PC-3 (cell line): ENCODE measurements at regions not wholly inside any gene's neighbourhood (a gene's known extent, or its start where the extent isn't known, plus 50 kb on each side); places are given as distances from the start of the nearest gene placed in this dataset.
A peak's percentile ranks its signal among the peaks of the same experiment; 100 is the strongest.

ENCODE experiments used
- ATAC-seq: fragments of 200-7000 bp; cut with Tn5 transposase; 2 replicates; pipeline ENCODE4 v1.9.1; 2020; ENCODE audit warnings: mild to moderate bottlenecking, moderate library complexity
- BruUV-seq: library from RNA; stranded (reverse); fragments of 400-500 nt; replicated peaks from 2 replicates; lab custom pipeline; 2021; lab: Mats Ljungman, UMichigan
- CTCF ChIA-PET: fragments of 300-600 bp; sonication (Branson Sonifier 250); formaldehyde crosslinking; loops from one replicate; lab custom pipeline; 2022; ENCODE audit warnings: antibody characterized with exemption; lab: Charles Lee
- POLR2A ChIA-PET: fragments of 300-600 bp; sonication (Branson Sonifier 250); formaldehyde crosslinking; loops from one replicate; lab custom pipeline; 2022; ENCODE audit warnings: antibody characterized with exemption; ENCODE audit not compliant: unreplicated experiment; lab: Charles Lee
- DNase-seq: peaks from one replicate; pipeline ENCODE4 v3.0.0-alpha.2; 2015
- H2AFZ ChIP-seq: fragments of 300-600 bp; sonication (generic); 2 replicates; pipeline ENCODE4 v1.6.0; 2016; ENCODE audit warnings: antibody characterized with exemption, low read length
- H3F3A ChIP-seq: fragments of 300-600 bp; sonication (generic); one replicate; pipeline ENCODE4 v1.6.0; 2017; ENCODE audit warnings: antibody characterized with exemption, low read length, control low read depth, mild to moderate bottlenecking; ENCODE audit not compliant: unreplicated experiment
- H3K27ac ChIP-seq: fragments of 300-600 bp; sonication (generic); 2 replicates; pipeline ENCODE4 v1.5.1; 2016; ENCODE audit warnings: mild to moderate bottlenecking, low read length
- H3K27me3 ChIP-seq: fragments of 300-600 bp; sonication (generic); 2 replicates; pipeline ENCODE4 v1.6.1; 2016; ENCODE audit warnings: low read length, mixed read lengths
- H3K36me3 ChIP-seq: fragments of 300-600 bp; sonication (generic); 2 replicates; pipeline ENCODE4 v1.6.1; 2016; ENCODE audit warnings: low read depth, mixed run types, low read length, mixed read lengths
- H3K4me1 ChIP-seq: fragments of 300-600 bp; sonication (generic); 2 replicates; pipeline ENCODE4 v1.5.1; 2016; ENCODE audit warnings: low read length; ENCODE audit not compliant: insufficient read depth
- H3K4me2 ChIP-seq: fragments of 300-600 bp; sonication (generic); 2 replicates; pipeline ENCODE4 v1.6.0; 2016; ENCODE audit warnings: low read length
- H3K4me3 ChIP-seq: fragments of 300-600 bp; sonication (generic); 2 replicates; pipeline ENCODE4 v1.5.1; 2016; ENCODE audit warnings: mild to moderate bottlenecking, low read length, mixed read lengths
- H3K79me2 ChIP-seq: fragments of 300-600 bp; sonication (generic); 2 replicates; pipeline ENCODE4 v1.6.1; 2017; ENCODE audit warnings: low read length, mixed read lengths
- H3K9ac ChIP-seq: fragments of 300-600 bp; sonication (generic); 2 replicates; pipeline ENCODE4 v1.6.0; 2016; ENCODE audit warnings: mild to moderate bottlenecking, low read length
- H3K9me2 ChIP-seq: fragments of 300-600 bp; sonication (generic); replicated peaks from 2 replicates; pipeline ENCODE4 v1.6.1; 2016; ENCODE audit warnings: mixed run types, low read length, mixed read lengths
- H3K9me3 ChIP-seq: fragments of 300-600 bp; sonication (generic); 2 replicates; pipeline ENCODE4 v1.6.1; 2016; ENCODE audit warnings: low read length, mixed read lengths
- H4K20me1 ChIP-seq: fragments of 300-600 bp; sonication (generic); 2 replicates; pipeline ENCODE4 v1.6.1; 2016; ENCODE audit warnings: low read length, mixed read lengths
- EZH2 ChIP-seq: fragments of 300-600 bp; sonication (generic); IDR thresholded peaks from one replicate; pipeline ENCODE4 v1.6.1; 2017; ENCODE audit warnings: antibody characterized with exemption, mild to moderate bottlenecking, low read length; ENCODE audit not compliant: unreplicated experiment
- EZH2phosphoT487 ChIP-seq: fragments of 300-600 bp; sonication (generic); IDR thresholded peaks from 2 replicates; pipeline ENCODE4 v1.6.1; 2018; ENCODE audit warnings: mild to moderate bottlenecking, antibody characterized with exemption, low read length, borderline replicate concordance
- intact Hi-C: fragments of 100-400 bp; cut with micrococcal nuclease; formaldehyde crosslinking; loops from 2 replicates; pipeline ENCODE4 v1.9.0; 2023
- TF ChIP-seq, protein P1 (sequence below): fragments of 300-600 bp; sonication (generic); conservative IDR thresholded peaks from 2 replicates; pipeline ENCODE4 v1.5.1; 2017; ENCODE audit warnings: antibody characterized with exemption, low read depth, mild to moderate bottlenecking, low read length

- Histone ChIP-seq H2AFZ (no peak overlapping the region), H3K9me2 (no peaks in the 10 kb centered on the region), H4K20me1 (no peaks in the 10 kb centered on the region), H3K4me3 (no peak overlapping the region), H3F3A (no peaks in the 10 kb centered on the region), H3K4me1 (no peaks in the 10 kb centered on the region), H3K27ac (no peak overlapping the region), H3K36me3 (no peaks in the 10 kb centered on the region), H3K9me3 (peaks cover 6% of the 10 kb centered on the region; the same call in 1 of the 2 replicates), H3K4me2 (no peak overlapping the region), H3K27me3 (no peaks in the 10 kb centered on the region), H3K79me2 (no peaks in the 10 kb centered on the region), H3K9ac (no peak overlapping the region)
- BruUV-seq: no TSS peak
- ChIA-PET CTCF (no interaction called here), POLR2A (no interaction called here)
- intact Hi-C loops: no loop called here
- TF ChIP-seq EZH2phosphoT487 (no peak), EZH2 (no peak)
- TF ChIP-seq, protein P1, sequence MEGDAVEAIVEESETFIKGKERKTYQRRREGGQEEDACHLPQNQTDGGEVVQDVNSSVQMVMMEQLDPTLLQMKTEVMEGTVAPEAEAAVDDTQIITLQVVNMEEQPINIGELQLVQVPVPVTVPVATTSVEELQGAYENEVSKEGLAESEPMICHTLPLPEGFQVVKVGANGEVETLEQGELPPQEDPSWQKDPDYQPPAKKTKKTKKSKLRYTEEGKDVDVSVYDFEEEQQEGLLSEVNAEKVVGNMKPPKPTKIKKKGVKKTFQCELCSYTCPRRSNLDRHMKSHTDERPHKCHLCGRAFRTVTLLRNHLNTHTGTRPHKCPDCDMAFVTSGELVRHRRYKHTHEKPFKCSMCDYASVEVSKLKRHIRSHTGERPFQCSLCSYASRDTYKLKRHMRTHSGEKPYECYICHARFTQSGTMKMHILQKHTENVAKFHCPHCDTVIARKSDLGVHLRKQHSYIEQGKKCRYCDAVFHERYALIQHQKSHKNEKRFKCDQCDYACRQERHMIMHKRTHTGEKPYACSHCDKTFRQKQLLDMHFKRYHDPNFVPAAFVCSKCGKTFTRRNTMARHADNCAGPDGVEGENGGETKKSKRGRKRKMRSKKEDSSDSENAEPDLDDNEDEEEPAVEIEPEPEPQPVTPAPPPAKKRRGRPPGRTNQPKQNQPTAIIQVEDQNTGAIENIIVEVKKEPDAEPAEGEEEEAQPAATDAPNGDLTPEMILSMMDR: no peak
- no peak for ATAC-seq
- DNase-seq: no peak
Measured at GRCh38 chr7:52695973-52696595, 339.3 kb upstream of the POM121L12 start.

DNA sequence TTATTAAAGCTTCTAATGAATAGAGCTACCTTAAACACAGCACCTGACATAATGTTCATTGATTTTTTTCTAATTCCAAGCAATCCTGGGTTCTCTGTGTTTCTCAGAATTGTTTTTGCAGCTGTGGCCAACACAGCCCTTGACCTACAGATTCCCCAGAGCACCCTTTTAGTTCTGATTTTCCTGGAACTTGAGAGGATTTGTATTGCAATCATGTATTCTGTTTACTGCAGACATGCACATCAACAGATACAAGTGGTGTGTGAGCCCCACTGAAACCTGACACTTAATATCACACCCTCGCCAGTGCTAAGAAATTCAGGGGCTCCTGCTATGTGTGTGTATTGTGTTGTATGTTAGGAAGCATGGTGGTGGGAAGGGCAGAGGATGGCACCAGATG lies 344.2 kb upstream of the POM121L12 start:
- CTCF ChIA-PET: no interaction called here
- Histone ChIP-seq H3K27me3 (no peaks in the 10 kb centered on the region), H3K79me2 (no peaks in the 10 kb centered on the region), H3K36me3 (no peaks in the 10 kb centered on the region), H2AFZ (no peak overlapping the region), H3K27ac (no peak overlapping the region), H3F3A (no peaks in the 10 kb centered on the region), H3K9ac (no peak overlapping the region), H3K9me3 (0 out of 2 replicates have a peak, but pooled peaks cover 6% of the 10 kb centered on the region), H3K4me1 (no peaks in the 10 kb centered on the region), H3K4me2 (no peak overlapping the region), H4K20me1 (no peaks in the 10 kb centered on the region), H3K9me2 (no peaks in the 10 kb centered on the region), H3K4me3 (no peak overlapping the region)
- ATAC-seq (no peak), DNase-seq (no peak)
- TF ChIP-seq, protein P1: no peak
- no peak for TF ChIP-seq EZH2
- TF ChIP-seq EZH2phosphoT487: no peak
- POLR2A ChIA-PET: no interaction called here
- BruUV-seq: no TSS peak
- intact Hi-C loops: no loop called here

GRCh38 chr7:52689912-52690311 lies 345.5 kb upstream of the POM121L12 start:
- CTCF ChIA-PET: no interaction called here
- Histone ChIP-seq H3K9ac (no peak overlapping the region), H3K4me2 (no peak overlapping the region), H2AFZ (no peak overlapping the region), H3K4me3 (no peak overlapping the region), H3K4me1 (no peaks in the 10 kb centered on the region), H3K9me3 (0 out of 2 replicates have a peak, but pooled peaks cover 6% of the 10 kb centered on the region), H3K27me3 (no peaks in the 10 kb centered on the region), H3F3A (no peaks in the 10 kb centered on the region), H3K9me2 (no peaks in the 10 kb centered on the region), H3K27ac (no peak overlapping the region), H3K79me2 (no peaks in the 10 kb centered on the region), H3K36me3 (no peaks in the 10 kb centered on the region), H4K20me1 (no peaks in the 10 kb centered on the region)
- DNase-seq (peak; percentile 33), ATAC-seq (no peak)
- no TSS peak for BruUV-seq
- intact Hi-C loops: no loop called here
- TF ChIP-seq EZH2phosphoT487: no peak
- TF ChIP-seq EZH2: no peak
- TF ChIP-seq, protein P1: no peak
- POLR2A ChIA-PET: no interaction called here
